ENCODE measurements at regions not wholly inside any gene's neighbourhood (a gene's known extent, or its start where the extent isn't known, plus 50 kb on each side); places are given as distances from the start of the nearest gene placed in this dataset.

- TF ChIP-seq CTCF (IDR thresholded peaks at IDR 0.05) (no peak), POLR2A (IDR thresholded peaks at IDR 0.05) (no peak)
These were observed 169.3 kb downstream of the RCHY1 start for GRCh38 chr4:75344915-75345314.

Measured in adrenal gland (tissue), 5 donors.